ENCODE measurements at regions not wholly inside any gene's neighbourhood (a gene's known extent, or its start where the extent isn't known, plus 50 kb on each side); places are given as distances from the start of the nearest gene placed in this dataset.

DNA sequence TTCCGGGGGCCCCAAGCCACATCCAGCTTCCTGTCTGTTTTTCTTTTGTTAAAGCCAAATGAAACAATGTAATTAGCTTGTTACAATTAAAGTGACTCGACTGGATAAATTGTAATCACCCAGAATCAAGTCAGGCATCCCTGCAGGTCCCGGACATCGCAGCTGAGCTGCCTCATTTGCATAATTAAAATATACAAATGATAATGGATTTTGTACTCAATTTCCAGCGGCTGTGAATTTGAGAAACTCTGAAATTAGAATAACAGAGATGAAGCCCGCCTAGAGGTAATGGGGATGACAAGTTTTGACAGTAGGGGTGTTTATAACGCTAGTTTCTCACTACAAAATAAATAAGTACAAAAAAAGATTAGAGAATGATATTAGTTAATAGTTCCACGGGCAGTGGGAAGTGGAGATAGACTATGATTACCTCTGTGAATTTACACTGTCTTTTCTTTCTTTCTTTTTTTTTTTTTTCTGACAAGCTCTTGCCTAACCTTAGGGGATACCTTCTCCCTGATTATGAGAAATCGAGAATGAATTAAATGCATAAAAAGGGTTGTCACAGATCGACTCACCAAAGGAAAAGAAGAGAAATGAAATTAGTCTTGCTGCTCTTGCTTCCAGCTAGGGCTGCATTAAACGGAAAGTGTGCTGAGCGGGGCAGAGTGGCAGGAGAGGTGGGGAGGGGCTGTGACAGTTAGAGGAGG, 82.6 kb upstream of the SKOR2 start:
- no peak for DNase-seq (ENCODE audit: low read depth)

- no peak for DNase-seq (ENCODE audit: low read depth)
Measured at GRCh38 chr18:47331641-47332040, 80.2 kb upstream of the SKOR2 start.

DNA sequence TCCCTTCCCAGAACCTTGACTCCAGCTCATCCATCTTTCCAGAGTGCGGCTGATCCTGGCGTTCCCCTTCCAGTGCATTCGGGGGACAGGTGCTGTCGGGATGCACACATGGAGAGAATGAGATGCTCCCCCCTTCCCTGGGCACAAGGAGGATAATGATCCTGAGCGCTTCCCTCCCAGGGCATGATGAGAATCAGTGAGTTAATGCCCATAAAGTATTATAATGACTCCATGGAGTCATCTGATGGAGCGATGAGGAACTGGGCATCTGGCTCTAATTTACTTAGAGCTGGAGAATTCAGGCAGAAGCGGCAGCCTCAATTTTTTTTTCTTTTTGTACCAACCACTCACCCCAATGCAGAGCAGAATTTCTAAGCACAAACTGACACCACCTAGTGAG, 79.6 kb upstream of the SKOR2 start:
- DNase-seq (ENCODE audit: low read depth), result no peak

DNA sequence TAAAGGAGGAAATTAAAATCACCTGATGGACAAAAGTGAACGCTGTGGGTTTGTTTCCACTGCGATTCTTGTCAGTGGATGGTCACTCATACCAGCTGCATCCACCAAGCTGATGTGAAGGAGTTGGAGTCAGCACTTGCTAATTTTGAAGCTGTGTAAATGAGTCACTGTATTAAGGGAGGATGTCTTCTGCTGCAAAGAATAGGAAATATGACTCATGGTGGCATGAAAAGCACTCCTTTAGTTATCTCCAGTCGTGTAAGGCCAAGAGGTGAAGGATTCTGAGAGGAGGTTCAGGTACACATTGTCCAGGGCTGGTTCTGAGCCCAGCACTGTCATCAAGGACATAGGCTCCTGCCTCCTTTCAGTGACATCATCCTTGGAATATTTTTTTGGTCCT, 71.7 kb upstream of the SKOR2 start:
- DNase-seq (ENCODE audit: low read depth), result peak; percentile 36

GRCh38 chr18:47321815-47322214, 70.4 kb upstream of the SKOR2 start:
- DNase-seq (ENCODE audit: low read depth), result no peak

DNA sequence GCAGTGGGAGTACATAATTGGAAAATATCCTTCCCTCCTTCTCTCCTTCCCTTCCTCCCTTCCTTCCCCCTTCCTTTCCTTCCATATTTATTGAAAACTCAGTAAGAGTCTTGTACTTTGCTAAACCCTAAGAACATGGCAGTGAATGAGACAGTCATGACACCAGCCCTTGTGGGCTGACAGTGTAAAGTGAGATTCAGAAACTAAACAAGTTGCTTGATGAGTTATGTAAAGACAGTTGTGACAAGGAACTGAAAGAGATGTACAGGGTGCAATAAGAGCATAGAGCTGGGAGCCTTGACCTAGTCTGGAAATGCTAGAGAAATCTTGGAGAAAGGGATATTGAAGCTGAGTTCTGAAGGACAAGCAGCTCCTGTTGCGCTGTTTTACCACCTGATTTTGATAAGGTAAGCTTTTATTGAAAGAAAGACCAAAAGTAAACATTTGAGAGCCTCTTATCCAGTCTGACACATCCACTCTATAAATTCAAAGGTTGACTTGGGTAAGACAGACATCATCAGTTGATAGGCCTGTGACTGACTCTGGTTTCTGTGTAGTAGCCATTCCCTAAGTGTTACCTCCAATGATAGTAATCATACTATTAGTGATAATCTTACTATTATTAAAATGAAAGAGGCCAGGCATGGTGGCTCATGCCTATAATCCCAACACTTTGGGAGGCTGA, 66.5 kb upstream of the SKOR2 start:
- no peak for DNase-seq (ENCODE audit: low read depth)

DNA sequence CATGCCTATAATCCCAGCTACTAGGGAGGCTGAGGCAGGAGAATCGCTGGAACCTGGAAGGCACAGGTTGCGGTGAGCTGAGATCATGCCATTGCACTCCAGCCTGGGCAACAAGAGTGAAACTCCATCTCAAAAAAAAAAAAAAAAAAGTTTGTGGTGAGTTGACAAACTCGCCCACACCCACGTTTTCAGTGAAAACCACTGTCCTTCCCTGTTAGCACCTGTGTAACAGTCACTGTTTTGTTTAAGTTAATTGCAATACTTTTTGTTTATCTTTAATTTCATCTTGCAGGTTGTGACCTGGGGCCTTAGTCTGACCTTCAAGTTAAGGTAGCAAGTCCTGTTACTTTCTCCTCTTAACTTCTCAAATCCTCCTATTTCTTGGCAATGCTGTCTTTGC, 65.5 kb upstream of the SKOR2 start:
- DNase-seq (ENCODE audit: low read depth), result no peak

GRCh38 chr18:47313901-47314300, 62.4 kb upstream of the SKOR2 start:
- no peak for DNase-seq (ENCODE audit: low read depth)

DNA sequence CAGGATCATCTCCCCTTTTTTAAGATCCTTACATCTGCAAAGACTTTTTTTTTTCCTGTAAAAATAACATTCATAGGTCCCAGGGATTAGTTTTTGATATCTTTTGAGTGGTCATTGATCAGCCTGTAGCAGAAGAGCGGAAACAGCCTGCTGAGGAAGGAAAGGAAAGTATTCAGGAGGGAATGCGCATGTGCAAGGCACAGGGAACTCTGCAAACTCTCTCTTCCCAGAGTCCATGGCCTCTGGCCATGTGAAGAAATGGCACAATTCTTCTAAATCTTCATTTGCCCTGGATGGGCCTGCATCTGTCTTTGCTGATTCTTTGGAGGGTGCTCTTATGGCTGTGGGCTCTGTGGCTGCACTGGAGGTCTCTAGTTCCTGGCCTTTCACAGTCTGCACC, 60.1 kb upstream of the SKOR2 start:
- DNase-seq (ENCODE audit: low read depth), result no peak
